RKO (cell line): ENCODE measurements at regions not wholly inside any gene's neighbourhood (a gene's known extent, or its start where the extent isn't known, plus 50 kb on each side); places are given as distances from the start of the nearest gene placed in this dataset.
A peak's percentile ranks its signal among the peaks of the same experiment; 100 is the strongest.
"Not testable (repeated sequence)": the region's sequence is repeated elsewhere in the genome, so short reads cannot be mapped to it uniquely, and the experiment has no call there.

Source experiments
- DNase-seq: peaks from one replicate; pipeline ENCODE4 v3.0.0-alpha.2; 2016; ENCODE audit warnings: low spot score

DNA sequence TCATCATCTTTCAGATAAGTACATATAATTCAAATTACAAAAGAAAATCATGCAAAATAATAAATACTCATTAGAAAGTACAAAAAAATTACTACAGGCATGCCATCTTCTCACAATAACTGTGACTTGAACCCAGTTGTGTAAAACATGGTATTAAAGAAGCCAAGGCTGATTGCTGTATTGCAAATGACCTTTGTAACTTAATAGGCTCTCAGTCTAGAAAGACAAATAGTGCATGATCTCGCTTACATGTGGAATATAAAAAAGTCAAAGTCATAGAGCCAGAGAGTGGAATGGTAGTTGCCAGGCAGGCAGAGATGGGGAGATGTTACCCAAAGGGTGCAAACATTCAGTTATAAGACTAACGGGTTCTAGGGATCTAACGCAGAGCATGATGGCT, 626.1 kb downstream of the COL12A1 start:
- DNase-seq, result no peak

DNA sequence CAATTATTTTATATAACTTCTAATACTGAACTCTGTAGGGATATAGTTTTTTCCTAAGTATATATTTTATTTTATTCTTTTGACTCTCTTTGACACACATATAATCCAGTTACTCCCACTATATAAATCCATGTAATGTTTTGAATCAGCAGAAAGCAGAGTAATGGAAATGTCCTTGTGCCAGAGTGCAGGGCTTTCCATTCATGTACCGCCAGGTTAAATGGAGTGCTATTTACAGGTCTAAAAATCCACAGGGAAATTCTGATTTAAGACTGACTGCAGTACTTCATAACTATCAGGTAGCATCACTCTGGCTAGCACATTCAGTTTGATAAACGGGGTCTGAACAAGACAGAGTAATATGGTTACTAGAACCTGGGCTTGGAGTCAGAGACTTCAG, 626.8 kb downstream of the COL12A1 start:
- no peak for DNase-seq

DNA sequence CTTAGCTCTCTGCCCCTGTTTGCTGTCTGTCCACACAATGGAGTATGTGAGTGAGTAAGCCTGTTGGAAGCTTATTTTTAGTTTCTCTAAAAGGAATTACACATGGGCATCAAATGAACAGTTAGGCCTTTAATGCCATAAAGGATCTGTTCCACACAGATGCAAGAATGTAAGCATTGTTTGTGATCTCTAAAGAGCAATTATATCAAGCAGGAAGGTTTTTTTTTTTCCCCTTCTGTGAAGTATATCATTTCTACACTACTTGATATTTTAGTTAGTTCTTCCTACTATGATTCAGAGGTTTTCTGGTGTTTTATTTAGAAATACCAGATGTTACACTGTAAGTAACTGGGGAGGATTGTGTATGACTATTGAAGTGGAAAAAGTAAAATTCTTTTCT, 627.5 kb downstream of the COL12A1 start:
- DNase-seq, result no peak

DNA sequence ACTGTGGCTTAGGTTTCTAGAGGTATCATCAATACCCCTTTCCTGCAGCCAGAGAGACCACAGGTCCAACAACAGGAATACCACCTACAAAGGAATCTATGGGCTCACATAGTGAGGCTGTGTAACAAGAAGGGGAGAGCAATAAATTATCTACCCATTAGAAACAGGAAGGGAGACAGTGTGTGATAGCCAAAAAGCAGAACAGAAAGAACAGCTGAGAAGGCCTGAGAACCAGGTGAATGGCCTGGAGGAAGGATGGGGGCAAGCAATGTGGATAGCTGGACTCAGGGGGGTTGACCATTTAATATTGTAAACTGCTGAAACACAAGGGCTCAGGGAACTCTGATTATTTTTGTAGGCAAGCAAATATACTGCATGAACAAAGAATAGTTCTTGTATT, 628.2 kb downstream of the COL12A1 start:
- DNase-seq, result no peak

DNA sequence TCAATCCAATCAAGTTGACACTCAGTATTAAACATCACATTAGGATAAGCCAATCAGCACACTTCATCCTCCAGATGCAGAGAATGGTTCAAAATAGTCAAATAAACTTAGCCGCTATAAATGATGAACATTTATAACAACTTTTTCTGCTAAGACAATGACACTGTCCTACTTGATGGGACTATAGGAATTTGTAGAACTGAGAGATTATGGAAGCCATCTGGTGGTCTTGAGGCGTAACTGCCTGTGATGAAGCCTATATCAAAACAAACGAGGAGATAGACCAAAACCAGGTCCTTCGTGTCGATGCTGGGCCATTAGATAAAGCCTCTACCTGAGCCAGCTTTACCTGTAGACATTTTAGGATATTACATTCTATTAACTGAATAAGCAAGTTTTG, 631.1 kb downstream of the COL12A1 start:
- peak; percentile 72 for DNase-seq

DNA sequence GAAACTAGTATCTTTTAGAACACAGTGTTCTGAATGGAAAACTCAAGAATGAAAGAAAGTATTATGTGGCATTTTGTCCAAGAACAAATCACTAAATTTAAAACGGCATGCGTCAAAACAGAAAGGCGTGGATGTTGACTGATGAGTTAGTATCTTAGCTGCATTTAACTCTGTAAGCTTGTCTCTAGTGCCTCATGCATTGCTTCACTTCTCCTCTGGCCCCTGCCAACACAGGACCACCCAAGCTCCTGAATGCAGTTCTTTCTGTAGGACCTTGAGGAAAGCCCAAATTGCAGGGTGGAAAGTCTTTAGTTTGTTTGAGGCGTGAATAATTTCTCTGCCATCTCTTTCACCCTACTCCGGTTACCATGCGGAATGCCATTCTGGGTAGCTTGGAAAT, 632.2 kb downstream of the COL12A1 start:
- DNase-seq, result no peak

DNA sequence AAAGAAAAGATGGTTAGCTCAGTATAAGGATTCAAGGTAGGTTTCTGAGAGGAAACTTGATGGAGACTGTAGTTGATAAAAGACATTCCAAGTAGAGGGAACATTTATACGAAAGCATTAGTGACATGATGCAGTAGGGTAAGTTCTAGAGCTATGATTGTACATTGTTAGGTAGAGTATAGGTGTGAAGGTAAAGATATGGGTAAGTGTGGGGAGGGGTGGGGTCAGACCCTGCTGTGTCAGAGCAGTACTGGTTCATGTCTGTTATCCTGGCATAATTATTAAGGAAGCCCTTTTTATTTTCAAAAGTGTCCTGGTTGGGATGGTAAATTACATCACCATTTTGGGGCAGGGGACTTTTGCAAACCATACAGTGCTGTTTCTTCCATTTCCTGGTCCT, 635.8 kb downstream of the COL12A1 start:
- no peak for DNase-seq

DNA sequence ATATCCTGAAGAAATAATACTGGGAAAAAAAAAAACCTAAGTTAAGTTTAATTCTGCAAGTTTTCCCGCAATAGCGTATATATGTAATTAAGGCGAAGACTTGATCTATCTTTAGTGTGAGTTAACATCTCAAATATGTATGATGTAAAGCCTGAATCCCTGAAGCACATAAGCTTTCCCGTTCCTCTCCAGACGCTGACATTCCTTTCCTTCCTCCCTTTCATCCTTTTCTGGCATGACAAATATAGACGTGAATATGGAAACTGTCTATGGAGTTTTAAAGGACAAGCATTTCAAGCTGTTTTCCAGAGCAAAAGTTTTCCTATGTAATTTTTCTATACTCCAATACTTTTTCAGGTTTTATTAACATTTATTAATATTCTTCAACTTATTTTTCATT, 637.0 kb downstream of the COL12A1 start:
- DNase-seq, result no peak

DNA sequence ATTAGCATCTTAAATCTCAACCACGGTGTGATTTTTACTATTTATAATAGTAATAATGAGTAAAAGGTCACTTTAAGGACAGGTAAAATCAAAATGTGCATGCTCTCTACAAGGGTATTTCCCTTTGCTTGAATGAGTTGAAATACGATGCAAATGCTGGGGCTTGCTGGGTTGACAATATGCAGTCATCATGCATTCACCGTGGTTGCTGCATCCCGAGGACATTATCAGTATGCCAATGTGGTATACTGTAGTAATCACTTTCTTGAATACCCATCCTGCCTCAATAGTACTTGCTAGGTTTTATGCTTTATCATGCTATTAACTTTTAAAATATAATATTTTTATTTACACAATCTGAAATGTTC, 637.9 kb downstream of the COL12A1 start:
- DNase-seq, result not testable (repeated sequence)

DNA sequence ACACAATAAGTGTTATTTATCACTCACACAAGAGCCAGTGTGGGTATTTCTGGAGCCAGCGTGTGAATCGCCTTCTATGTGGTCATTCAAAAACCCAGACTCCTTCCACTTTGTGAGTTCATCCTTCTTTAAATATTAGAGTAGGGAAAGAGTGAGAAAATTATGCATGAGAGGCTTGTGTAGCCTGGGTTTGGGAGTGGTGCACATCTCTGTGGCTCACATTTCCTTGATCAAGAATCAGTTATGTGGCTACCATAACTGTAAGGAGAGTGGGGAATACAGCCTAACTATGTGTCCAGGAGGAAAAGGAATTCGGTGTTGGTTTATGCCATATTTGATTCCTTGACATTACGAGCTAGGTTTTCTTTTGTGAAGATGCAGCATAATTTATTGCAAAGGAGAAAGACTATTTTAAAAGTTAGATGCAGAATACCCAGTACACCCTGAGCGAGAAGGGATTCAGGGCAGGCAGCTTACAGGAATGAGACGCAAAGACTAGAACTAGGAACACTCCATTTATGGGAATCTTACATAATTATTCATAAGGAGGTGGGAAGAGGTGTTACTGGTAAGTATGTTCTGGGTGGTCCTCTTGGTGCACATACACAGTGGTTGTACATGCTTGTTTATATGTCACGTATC, 638.5 kb downstream of the COL12A1 start:
- DNase-seq, result no peak

DNA sequence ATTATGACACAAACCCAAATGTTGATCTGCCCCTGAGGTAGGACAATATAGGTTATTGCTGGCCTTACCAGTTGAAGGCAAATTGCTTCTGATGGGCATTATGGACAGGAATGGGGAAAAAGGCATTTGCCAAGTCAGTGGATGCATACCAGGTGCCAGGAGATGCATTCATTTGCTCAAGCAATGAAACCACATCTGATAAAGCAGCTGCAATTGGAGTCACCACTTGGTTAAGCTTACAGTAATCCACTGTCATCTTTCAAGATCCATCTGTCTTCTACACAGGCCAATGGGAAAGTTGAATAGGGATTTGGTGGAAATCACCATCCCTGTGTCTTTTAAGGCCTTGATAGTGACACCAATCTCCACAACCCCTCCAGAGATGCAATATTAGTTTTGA, 648.6 kb downstream of the COL12A1 start:
- no peak for DNase-seq

DNA sequence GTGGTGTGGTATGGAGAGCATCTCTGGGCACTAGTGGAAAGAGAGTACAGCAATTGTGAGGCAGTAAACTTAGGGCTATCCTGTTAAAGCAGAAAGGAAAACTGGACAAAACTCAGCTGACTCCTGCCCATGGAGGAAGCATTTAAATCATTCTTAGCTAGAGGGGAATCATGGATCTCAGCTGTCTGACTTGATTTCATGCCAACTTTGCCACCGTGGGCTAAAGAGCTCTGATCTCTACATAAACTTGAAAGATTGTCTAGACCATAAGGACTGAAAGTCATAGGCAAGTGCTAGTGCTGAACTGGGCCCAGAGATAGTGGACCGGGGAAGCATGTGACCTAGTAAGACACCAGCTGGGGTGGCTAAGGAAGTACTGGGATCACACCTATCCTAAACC, 651.8 kb downstream of the COL12A1 start:
- no peak for DNase-seq

DNA sequence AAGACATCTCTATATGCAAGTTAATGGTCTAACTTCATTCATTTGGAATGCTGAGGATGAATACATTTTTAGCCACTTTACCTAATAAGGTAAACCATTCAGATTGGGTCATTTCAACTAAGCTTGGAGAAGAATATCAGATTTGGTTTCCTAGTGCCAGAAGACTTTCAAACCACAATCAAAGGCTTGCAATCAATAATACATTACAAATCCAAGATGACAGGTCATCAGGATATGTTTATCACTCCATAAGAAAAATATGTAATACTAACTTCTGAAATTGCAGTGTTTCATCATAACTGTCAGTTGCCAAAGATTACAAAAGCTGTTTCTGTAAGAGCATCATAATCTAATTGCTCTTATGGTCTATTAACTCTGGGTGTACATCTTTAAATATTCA, 654.0 kb downstream of the COL12A1 start:
- no peak for DNase-seq

DNA sequence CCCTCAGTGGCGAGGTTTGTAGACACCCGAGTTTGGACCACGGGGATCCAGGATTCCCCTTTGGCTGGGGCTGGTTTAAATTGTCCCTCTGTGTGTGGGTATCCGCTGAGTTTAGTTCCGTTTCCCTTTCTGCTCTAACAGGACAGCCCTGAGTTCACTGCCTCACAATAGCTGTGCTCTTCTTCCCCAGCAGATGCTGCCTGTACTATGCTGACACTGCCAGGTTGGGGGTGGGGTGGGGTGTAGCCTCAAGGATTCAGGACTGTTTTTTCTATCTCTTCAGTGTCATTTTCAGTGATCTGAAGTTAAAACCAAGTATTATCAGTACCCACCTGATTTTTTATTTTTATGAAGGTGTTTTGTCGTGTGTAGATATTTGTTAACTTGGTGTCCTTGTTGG, 655.0 kb downstream of the COL12A1 start:
- no peak for DNase-seq

DNA sequence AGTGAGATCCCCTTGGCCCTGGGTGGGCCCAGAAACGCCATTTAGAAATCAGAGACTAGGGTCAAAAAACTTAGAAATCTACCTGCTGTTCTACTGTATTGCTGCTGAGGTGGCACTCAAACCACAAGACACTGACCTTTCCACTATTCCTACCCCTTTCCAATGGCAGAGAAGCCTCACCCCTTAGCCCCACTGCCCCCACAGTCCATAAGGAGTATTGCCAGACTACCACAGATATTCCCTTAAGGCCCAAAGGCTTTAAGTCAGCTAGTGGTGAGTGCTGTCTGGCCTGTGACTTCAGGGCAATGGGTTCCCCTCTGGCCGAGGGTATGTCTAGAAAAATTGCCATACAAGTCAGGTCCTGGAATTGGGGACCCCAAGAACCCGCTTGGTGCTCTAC, 656.1 kb downstream of the COL12A1 start:
- no peak for DNase-seq

DNA sequence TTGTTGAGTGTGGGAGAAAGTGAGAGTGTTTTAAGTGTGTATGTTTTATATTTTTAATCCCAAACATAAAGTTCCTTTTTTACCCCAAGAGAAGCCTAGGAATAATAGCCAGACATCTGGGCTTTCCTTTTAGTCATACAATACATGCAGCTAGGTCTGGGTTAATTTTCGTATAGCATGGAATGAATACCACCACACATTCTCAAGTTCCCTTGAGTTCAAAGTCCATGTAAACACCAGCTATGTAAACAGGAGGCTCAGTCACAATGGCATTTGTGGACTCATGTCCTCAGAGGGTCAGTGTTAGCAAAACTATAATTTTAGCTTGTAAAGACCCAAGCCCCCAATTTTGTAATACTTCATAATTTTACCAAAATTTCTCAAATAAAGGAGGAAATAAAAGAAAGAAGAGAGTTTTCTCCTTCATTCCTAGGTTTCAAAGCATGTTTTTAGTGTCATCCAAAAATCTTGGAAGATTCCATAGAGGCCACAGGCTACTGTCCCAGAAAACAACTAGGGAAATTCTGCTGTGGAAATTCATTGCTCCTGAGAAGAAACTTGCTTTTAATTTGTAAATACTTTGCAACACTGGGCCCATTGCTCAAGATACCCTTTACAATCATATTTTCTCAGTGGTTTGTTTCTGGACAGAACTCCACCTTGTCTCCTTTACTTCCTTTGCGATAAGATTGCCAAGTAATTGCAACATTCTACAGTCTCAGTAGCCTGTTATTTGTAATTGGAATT, 671.2 kb downstream of the COL12A1 start:
- no peak for DNase-seq

DNA sequence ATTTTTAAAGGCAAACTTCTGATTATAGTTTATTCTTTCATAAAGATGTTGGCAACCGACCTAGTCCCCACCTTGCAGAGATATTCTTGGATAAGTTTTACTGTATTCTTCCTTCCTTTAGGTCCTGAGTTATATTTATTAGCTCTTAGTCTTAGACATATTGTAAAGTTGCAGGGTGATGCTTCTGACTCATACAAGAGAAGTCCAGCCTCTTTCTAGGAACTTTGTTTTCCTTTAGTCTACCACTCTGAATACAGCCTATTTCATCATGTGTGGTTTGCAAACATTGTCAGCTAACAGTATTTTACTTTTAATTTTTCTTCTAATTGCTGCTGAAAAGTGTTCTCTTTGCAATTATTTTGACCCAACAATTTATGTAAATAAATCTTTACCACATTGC, 686.7 kb downstream of the COL12A1 start:
- peak; percentile 2 for DNase-seq

DNA sequence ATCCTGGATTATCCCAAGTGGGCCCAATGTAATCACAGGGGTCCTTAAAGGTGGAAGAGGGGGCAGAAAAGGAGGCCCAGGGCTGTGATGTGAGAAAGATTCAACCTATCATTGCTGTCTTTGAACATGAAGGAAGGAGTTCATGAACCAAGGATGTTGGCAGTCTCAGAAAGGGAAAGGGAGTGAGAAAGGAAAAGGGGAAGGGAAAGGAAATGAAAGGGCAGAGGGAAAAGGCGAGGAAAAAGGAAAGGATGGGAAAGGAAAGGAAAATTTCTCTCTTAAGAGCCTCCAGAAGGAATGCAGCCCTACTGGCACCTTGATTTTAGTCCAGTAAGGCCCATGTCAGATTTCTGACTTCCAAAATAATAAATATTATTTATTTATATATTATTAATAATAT, 687.8 kb downstream of the COL12A1 start:
- no peak for DNase-seq

DNA sequence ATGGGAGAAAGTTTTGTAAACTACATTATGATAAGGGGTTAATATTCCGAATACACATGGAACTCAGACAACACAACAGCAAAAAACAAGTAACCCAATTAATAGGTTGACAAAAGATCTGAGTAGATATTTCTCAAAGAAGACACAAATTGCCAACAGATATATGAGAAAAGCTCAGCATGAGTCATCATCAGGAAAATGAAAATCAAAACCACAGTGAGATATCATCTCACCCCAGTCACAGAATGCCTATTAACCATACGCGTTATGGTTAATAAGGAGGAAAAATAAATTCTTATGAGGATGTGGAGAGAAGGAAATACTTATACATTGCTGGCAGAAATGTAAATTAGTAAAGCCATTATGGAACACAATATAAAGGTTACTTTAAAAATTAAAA, 695.0 kb downstream of the COL12A1 start:
- DNase-seq, result no peak

DNA sequence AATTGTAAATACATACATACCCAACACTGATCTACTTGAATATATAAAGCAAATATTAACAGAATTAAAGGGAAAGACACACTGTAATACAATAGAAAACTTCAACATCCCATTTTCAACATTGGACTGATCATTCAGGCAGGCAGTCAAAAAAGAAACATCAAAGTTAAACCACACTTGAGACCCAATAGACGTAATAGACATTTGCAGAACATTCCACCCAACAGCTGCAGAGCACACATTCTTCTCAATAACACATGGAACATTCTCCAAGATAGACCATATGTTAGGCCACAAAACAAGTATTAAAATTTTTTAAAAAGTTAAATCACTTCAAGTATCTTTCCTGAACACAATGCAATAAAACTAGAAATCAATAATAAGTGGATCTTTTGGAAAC, 698.2 kb downstream of the COL12A1 start:
- DNase-seq, result no peak

DNA sequence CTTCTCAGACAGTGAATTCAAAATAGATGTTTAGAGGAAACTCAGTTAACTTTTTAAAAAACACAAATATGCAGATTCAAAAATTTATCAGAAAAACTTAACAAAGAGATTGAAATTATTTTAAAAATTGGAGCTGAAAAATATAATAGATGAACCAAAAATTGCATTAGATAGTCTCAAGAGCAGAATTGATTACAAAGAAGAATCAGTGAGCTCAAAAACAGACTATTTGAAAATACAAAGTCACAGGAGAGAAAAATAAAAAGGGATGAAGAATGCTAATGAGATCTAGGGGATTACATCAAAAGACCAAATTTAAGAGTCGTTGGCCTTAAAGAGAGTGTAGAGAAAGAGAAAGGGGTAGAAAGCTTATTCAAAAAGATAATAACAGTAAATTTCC, 700.5 kb downstream of the COL12A1 start:
- DNase-seq, result no peak

DNA sequence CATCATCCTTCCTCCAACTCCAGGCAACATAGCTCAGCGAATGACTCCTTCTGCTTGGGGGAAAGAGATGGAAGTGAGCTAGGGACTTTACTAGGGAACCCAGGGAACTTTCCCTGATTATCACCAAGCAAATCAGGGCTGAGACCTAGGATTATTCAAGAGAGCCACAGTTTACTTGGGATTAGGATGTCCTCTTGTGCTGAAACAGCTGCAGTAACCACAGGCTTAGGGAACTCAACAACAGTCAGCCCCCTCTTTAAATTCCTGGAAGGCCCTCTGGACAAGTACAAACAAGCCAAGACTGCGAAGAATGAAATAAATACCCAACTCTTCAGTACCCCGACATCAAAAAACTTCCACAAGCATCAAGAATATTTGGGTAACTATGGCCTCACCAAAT, 700.9 kb downstream of the COL12A1 start:
- no peak for DNase-seq

DNA sequence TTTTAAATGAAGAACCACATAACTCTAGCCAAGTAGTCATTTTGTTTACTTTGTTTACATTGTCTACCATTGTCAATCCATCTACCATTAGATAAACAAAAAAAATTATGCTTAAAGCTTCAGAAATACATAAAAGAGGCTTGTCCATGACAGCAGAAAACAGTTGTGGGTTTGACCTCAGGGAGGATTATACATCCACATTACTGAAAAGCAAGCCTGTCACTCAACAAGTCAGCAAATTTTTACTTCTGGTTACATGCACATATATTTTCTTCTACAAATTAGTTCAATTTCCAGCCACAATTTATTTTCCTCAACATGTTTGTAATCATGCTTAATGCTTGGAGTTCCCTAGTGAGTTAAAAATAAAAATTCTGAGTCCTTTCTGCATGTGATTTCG, 713.3 kb downstream of the COL12A1 start:
- DNase-seq, result no peak

DNA sequence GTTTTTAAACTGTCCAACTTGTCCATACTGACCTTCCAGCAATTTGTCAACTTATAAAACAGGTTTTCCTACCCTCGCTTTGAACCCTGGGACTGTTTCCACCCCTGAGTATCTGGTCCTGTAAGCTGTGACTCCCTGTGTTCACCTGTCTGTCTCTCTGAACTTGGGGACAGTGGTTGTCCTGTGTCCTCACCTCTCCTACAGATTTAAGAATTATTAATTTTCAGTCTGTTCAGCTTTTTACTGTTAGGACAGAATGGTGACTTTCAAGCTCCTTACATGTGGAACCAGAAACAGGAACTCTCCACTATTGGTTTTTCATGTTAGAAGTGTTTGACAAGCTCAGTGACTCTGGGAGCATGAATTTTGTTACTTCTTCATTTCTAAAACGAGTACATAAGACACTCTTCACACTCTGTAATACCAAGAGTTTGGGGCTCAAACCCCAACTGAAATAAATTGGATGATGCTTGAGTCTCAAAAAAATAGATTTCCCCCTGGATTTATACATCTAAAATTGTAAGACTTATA, 713.9 kb downstream of the COL12A1 start:
- DNase-seq, result no peak
